ENCODE measurements at regions not wholly inside any gene's neighbourhood (a gene's known extent, or its start where the extent isn't known, plus 50 kb on each side); places are given as distances from the start of the nearest gene placed in this dataset.
A peak's percentile ranks its signal among the peaks of the same experiment; 100 is the strongest.

DNA sequence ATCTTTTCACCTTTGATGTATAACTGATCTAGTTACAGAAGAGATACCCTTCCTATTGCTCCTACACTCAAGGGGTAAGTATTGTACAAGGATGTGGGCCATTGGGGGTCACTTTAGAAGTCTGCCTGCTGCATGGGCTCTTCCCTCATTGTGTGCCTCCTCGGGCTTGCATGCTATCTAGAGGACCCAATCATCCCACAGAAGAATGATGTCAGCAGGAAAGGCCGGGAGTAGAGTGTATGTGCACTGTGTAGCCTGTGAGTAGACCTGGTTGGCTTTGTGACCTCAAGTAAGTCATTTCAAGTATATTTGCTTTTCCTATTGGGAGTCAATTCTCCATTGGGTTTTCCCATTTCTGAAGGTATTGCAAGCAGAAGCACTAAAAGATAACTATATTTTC, 129.5 kb upstream of the TRIB2 start:
- no peaks in the 10 kb centered on the region for H4K20me1 ChIP-seq (ENCODE audit: insufficient read depth, low read length)
- peak overlapping the region; percentile 76; the same call in 1 of the 2 replicates for H3K4me2 ChIP-seq (ENCODE audit: low read length)
- ChIA-PET CTCF (ENCODE audit: unreplicated experiment) (no interaction called here), POLR2A (interaction anchor here (0.6 to 1.7 kb wide), 3 partner anchors 28 to 58 kb away, joined by 3 to 6 read pairs (median 3); no protein-coding TSS in a partner anchor)
- no peaks in the 10 kb centered on the region for H3K36me3 ChIP-seq (ENCODE audit: insufficient read depth, low read length)
- no peak overlapping the region for H2AFZ ChIP-seq (ENCODE audit: low read length)
- intact Hi-C loops (cut with micrococcal nuclease; ENCODE audit: unreplicated experiment): no loop called here
- no peaks in the 10 kb centered on the region for H3K79me2 ChIP-seq (ENCODE audit: insufficient read depth, low read depth, low read length)
- no TSS peak for BruUV-seq (replicated peaks)
- no peaks in the 10 kb centered on the region for H3K9me3 ChIP-seq (ENCODE audit: low read length)
- H3K4me3 ChIP-seq (ENCODE audit: low read depth, low read length, poor library complexity, severe bottlenecking): no peak overlapping the region
- no peak for TF ChIP-seq EZH2phosphoT487 (IDR thresholded peaks at IDR 0.05; ENCODE audit: borderline replicate concordance, low read depth, low read length)
- TF ChIP-seq, protein P1, sequence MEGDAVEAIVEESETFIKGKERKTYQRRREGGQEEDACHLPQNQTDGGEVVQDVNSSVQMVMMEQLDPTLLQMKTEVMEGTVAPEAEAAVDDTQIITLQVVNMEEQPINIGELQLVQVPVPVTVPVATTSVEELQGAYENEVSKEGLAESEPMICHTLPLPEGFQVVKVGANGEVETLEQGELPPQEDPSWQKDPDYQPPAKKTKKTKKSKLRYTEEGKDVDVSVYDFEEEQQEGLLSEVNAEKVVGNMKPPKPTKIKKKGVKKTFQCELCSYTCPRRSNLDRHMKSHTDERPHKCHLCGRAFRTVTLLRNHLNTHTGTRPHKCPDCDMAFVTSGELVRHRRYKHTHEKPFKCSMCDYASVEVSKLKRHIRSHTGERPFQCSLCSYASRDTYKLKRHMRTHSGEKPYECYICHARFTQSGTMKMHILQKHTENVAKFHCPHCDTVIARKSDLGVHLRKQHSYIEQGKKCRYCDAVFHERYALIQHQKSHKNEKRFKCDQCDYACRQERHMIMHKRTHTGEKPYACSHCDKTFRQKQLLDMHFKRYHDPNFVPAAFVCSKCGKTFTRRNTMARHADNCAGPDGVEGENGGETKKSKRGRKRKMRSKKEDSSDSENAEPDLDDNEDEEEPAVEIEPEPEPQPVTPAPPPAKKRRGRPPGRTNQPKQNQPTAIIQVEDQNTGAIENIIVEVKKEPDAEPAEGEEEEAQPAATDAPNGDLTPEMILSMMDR (conservative IDR thresholded peaks at IDR 0.05; ENCODE audit: low read length): no peak
- no peak for DNase-seq (ENCODE audit: low spot score)
- H3K27ac ChIP-seq (ENCODE audit: low read depth, low read length, poor library complexity, severe bottlenecking): no peak overlapping the region
- peaks cover 38% of the 10 kb centered on the region for H3K4me1 ChIP-seq (ENCODE audit: insufficient read depth, low read length, poor library complexity, severe bottlenecking)
- no peaks in the 10 kb centered on the region for H3K9me2 ChIP-seq (ENCODE audit: insufficient read depth, low read length)

DNA sequence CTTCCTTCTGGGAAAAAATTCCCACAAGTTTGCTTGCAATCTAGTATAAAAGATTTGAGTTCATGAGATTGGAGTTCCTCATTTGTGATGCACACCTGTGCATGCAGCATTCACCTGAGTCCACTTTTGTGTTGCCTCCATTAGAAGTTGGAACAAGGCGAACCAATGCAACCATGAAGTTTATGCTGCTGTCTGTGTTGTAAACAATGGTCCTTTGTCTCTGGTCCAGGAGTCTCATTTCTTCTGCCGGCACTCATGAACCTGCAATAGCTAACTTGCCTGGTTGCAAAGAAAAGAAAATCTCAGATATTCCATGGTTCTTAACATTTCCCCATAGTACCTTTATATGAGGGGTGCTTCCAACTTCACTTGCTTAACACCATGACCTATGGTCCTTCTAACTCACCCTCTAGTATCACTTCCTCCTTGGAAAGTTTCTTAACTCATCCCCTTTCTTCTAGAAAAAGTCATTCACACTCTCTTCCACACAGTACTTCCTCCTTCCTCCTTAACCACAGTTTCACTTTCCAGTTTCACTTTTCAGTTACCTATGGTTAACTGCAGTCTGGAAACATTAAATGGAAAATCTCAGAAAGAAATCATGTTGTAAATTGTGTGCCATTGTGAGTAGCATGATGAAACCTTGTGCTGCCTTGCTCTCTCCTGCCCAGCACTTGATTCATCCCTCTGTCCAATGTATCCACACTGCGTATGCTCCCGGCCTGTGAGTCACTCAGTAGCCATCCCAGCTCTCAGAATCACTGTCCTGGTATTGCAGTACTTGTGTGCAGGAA, 128.8 kb upstream of the TRIB2 start:
- no peak for TF ChIP-seq EZH2phosphoT487 (IDR thresholded peaks at IDR 0.05; ENCODE audit: borderline replicate concordance, low read depth, low read length)
- TF ChIP-seq, protein P1 (conservative IDR thresholded peaks at IDR 0.05; ENCODE audit: low read length): no peak
- H3K4me3 ChIP-seq (ENCODE audit: low read depth, low read length, poor library complexity, severe bottlenecking): peak overlapping the region; percentile 11
- H3K27ac ChIP-seq (ENCODE audit: low read depth, low read length, poor library complexity, severe bottlenecking): no peak overlapping the region
- no peak overlapping the region for H2AFZ ChIP-seq (ENCODE audit: low read length)
- no peaks in the 10 kb centered on the region for H3K9me3 ChIP-seq (ENCODE audit: low read length)
- H4K20me1 ChIP-seq (ENCODE audit: insufficient read depth, low read length): no peaks in the 10 kb centered on the region
- BruUV-seq (replicated peaks): no TSS peak
- H3K4me2 ChIP-seq (ENCODE audit: low read length): peak overlapping the region; percentile 76
- H3K9me2 ChIP-seq (ENCODE audit: insufficient read depth, low read length): no peaks in the 10 kb centered on the region
- peak; percentile 64 for DNase-seq (ENCODE audit: low spot score)
- ChIA-PET CTCF (ENCODE audit: unreplicated experiment) (no interaction called here), POLR2A (interaction anchor here (0.6 to 1.1 kb wide), 3 partner anchors 25 to 135 kb away, joined by 3 to 4 read pairs (median 3); no protein-coding TSS in a partner anchor)
- intact Hi-C loops (cut with micrococcal nuclease; ENCODE audit: unreplicated experiment): loop anchor here (2.0 kb wide), 1 partner anchor 129 kb away; the partner anchor contains the start of gene TRIB2
- peaks cover 38% of the 10 kb centered on the region for H3K4me1 ChIP-seq (ENCODE audit: insufficient read depth, low read length, poor library complexity, severe bottlenecking)
- no peaks in the 10 kb centered on the region for H3K79me2 ChIP-seq (ENCODE audit: insufficient read depth, low read depth, low read length)
- H3K36me3 ChIP-seq (ENCODE audit: insufficient read depth, low read length): no peaks in the 10 kb centered on the region

DNA sequence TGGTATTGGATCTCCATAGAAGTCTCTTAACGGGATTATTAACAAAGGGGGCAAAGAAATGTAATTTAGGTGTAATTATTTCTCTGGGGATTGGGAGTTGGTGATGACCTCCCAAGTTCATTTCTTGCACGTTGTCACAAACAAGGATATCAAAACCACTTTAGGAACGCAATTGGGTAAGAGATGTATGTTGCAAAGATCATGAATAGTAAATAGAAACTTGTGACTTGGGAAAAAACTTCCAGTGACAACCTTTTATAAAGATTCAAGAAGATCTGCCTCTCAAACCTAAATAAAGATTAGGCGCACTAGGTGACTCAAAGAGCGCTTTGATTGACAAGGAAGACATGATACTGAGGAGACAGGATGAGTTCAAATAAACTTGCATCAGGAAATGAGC, 127.8 kb upstream of the TRIB2 start:
- CTCF ChIA-PET (ENCODE audit: unreplicated experiment): no interaction called here
- DNase-seq (ENCODE audit: low spot score): no peak
- BruUV-seq (replicated peaks): no TSS peak

More for the DNA sequence above, 127.8 kb upstream of the TRIB2 start:
- Histone ChIP-seq H4K20me1 (ENCODE audit: insufficient read depth, low read length) (no peaks in the 10 kb centered on the region), H3K27ac (ENCODE audit: low read depth, low read length, poor library complexity, severe bottlenecking) (no peak overlapping the region), H2AFZ (ENCODE audit: low read length) (no peak overlapping the region; the same call in 1 of the 2 replicates), H3K4me2 (ENCODE audit: low read length) (peak overlapping the region; percentile 76), H3K9me2 (ENCODE audit: insufficient read depth, low read length) (no peaks in the 10 kb centered on the region), H3K4me1 (ENCODE audit: insufficient read depth, low read length, poor library complexity, severe bottlenecking) (peaks cover 38% of the 10 kb centered on the region), H3K36me3 (ENCODE audit: insufficient read depth, low read length) (no peaks in the 10 kb centered on the region), H3K79me2 (ENCODE audit: insufficient read depth, low read depth, low read length) (no peaks in the 10 kb centered on the region), H3K4me3 (ENCODE audit: low read depth, low read length, poor library complexity, severe bottlenecking) (no peak overlapping the region), H3K9me3 (ENCODE audit: low read length) (no peaks in the 10 kb centered on the region)
- TF ChIP-seq EZH2phosphoT487 (IDR thresholded peaks at IDR 0.05; ENCODE audit: borderline replicate concordance, low read depth, low read length): no peak
- TF ChIP-seq, protein P1 (conservative IDR thresholded peaks at IDR 0.05; ENCODE audit: low read length): no peak
- intact Hi-C loops (cut with micrococcal nuclease; ENCODE audit: unreplicated experiment): loop anchor here (2.0 kb wide), 1 partner anchor 128 kb away; the partner anchor contains the start of gene TRIB2
- POLR2A ChIA-PET: interaction anchor here (1.1 to 1.8 kb wide), 4 partner anchors 14 to 127 kb away, joined by 3 to 5 read pairs (median 4); partner anchors contain the start of gene TRIB2
